GM18873 (cell line): ENCODE measurements at regions not wholly inside any gene's neighbourhood (a gene's known extent, or its start where the extent isn't known, plus 50 kb on each side); places are given as distances from the start of the nearest gene placed in this dataset.
"Not testable (repeated sequence)": the region's sequence is repeated elsewhere in the genome, so short reads cannot be mapped to it uniquely, and the experiment has no call there.

Source experiments
- ATAC-seq: cut with Tn5 transposase; IDR thresholded peaks from one replicate; pipeline ENCODE4 v1.9.1; 2021; ENCODE audit warnings: mild to moderate bottlenecking, moderate library complexity, moderate number of reproducible peaks; ENCODE audit not compliant: unreplicated experiment, low FRiP score

GRCh38 chr11:98040061-98040808 is 980.5 kb upstream of the CNTN5 start:
- ATAC-seq = no peak

GRCh38 chr11:98047647-98048046 is 973.1 kb upstream of the CNTN5 start:
- no peak for ATAC-seq

GRCh38 chr11:98053851-98054250 is 966.9 kb upstream of the CNTN5 start:
- ATAC-seq = no peak

GRCh38 chr11:98056945-98057344 is 963.8 kb upstream of the CNTN5 start:
- no peak for ATAC-seq

GRCh38 chr11:98059488-98059887 is 961.3 kb upstream of the CNTN5 start:
- ATAC-seq = no peak

GRCh38 chr11:98060759-98061158 is 960.0 kb upstream of the CNTN5 start:
- ATAC-seq = no peak

- ATAC-seq = no peak
Measured at GRCh38 chr11:98061858-98062257, 958.9 kb upstream of the CNTN5 start.

- ATAC-seq = no peak
Measured at GRCh38 chr11:98062714-98063113, 958.0 kb upstream of the CNTN5 start.

GRCh38 chr11:98068251-98068650 is 952.5 kb upstream of the CNTN5 start:
- no peak for ATAC-seq

GRCh38 chr11:98069147-98069546 is 951.6 kb upstream of the CNTN5 start:
- ATAC-seq = not testable (repeated sequence)

GRCh38 chr11:98069861-98070260 is 950.9 kb upstream of the CNTN5 start:
- ATAC-seq = no peak

- ATAC-seq = no peak
Measured at GRCh38 chr11:98090861-98091505, 929.8 kb upstream of the CNTN5 start.

GRCh38 chr11:98099371-98099770 is 921.4 kb upstream of the CNTN5 start:
- no peak for ATAC-seq

- no peak for ATAC-seq
Measured at GRCh38 chr11:98100689-98101088, 920.1 kb upstream of the CNTN5 start.

GRCh38 chr11:98101329-98101728 is 919.4 kb upstream of the CNTN5 start:
- no peak for ATAC-seq

GRCh38 chr11:98104249-98104648 is 916.5 kb upstream of the CNTN5 start:
- no peak for ATAC-seq

- no peak for ATAC-seq
Measured at GRCh38 chr11:98107736-98108135, 913.0 kb upstream of the CNTN5 start.

- no peak for ATAC-seq
Measured at GRCh38 chr11:98110030-98110429, 910.7 kb upstream of the CNTN5 start.

- no peak for ATAC-seq
Measured at GRCh38 chr11:98115873-98116272, 904.9 kb upstream of the CNTN5 start.

GRCh38 chr11:98130117-98130625 is 890.6 kb upstream of the CNTN5 start:
- ATAC-seq = no peak

- no peak for ATAC-seq
Measured at GRCh38 chr11:98136357-98136756, 884.4 kb upstream of the CNTN5 start.

- no peak for ATAC-seq
Measured at GRCh38 chr11:98137437-98137836, 883.3 kb upstream of the CNTN5 start.
